NCI-H146 treated with DMSO at 0.1 percent for 48 hours (cell line): ENCODE measurements at regions not wholly inside any gene's neighbourhood (a gene's known extent, or its start where the extent isn't known, plus 50 kb on each side); places are given as distances from the start of the nearest gene placed in this dataset.
"Not testable (repeated sequence)": the region's sequence is repeated elsewhere in the genome, so short reads cannot be mapped to it uniquely, and the experiment has no call there.

Experiments
- DNase-seq: peaks from one replicate; lab custom pipeline; 2025; ENCODE audit not compliant: unreplicated experiment; lab: John Stamatoyannopoulos, UW

DNA sequence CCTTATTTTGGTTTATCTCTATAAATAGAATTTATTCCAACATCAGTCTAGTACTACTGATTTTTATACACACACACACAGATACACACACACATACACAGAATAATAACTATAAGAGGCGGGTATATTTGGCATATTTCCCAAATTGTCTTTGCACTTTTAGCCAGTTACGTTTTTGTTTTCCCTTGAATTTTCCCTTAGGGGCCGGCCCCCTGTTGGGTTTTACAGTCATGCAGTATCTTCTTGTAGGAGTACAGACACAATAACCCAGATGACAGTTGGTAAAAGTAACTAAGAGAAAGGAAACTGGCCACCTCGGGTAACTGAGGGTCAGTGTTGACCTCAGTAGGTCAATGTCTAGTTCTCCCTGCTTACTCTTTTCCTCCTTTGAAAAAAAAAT lies 50.9 kb downstream of the DISP1 start:
- no peak for DNase-seq

DNA sequence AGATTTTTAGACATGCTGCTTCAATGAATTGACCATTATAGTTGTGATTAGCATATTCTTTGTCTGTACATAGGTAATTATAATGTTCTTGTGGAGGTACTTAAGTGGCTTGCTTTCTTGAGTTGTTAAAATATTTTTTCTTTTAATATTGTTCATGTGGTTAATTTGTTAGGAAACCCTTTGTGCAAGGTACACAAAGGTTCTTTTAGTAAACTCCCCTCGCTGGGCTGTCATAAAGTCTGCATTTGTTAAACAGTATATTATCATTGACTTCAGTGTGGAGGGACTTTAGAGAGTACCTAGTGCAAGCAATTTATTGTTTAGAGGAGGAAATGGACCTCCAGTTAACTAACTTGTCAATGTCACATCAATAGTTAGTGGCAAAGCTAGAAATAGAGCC lies 52.5 kb downstream of the DISP1 start:
- no peak for DNase-seq

DNA sequence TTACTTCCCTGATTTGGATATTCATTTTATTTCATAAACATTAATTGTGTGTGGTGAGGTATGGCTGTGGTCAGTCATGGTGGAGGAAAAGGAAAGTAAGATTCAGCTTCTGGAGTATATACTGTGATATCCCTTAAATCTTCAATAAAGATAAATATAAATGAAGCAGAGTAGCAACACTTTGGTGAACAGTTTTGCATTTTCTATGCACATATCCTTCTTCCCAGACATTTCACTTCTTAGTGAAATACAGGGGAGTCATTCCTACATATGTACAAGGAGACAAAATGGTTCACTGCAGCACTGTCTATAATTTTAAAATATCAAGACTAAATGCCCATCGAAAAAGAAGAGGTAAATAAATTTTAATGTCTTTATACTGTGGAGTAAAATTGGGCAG lies 61.3 kb downstream of the DISP1 start:
- DNase-seq: no peak

DNA sequence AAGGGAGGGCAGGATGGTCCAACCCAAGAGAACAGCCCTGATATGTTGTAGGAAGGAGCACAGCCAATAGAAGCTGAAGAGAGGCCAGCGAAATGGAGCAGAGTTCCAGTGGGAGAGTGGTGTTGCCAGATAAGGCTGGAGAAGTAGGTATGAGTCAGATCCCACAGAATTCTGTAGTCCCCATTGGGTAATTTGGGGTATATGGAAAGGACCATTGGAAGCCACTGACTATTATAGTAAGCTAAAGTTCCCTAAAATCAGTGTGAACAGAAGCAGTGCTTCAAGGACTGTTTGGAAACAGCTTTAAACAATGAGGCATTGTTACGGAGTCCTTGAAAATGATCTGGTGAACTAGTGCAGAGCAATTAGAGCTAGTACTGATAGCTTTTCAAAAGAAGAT lies 63.0 kb downstream of the DISP1 start:
- no peak for DNase-seq

DNA sequence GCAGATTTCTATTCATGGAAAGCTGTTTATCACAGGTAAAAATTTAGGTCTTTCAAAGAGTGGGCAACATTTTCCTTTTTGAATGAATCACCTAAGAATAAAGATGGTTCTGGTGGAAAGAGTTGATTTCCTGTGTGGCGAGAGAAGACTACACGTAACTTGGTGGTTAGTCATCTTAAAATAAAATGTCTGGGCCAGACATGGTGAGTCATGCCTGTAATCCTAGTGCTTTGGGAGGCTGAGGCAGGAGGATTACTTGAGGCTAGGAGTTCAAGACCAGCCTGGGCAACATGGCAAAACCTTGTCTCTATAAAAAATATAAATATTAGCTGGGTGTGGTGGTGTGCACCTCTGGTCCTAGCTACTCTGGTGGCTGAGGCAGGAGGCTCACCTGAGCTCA lies 65.7 kb downstream of the DISP1 start:
- no peak for DNase-seq

DNA sequence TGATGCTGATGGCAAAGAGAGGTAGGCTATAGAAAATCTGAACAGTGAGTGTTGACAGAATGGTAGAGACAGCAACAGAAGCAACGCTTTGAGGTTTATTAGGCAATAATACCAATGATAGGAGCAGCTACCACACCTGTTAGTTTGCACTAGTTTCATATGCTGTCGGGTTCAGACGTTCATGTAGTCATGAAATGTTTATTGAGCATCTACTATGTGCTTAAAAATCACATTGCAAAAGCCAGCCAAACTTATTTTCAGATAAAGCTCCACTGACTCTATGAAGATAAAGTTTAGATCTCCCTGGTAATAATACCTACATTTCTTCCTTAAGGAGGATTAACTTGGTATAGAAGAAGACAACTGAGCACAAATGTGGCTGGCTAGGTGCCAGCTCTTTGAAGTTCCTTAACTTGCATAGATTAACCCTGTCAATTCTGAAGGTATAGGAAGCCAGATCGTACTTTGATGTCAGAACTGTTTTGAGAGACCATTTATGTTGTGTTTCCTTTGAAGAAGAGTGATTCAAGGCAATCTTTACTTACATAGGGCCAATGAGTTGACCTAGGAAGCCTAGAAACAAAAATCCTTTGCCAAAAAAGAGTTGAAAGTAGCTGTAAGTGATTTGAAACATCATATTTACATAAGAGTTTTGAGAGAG lies 71.5 kb downstream of the DISP1 start:
- DNase-seq: no peak

DNA sequence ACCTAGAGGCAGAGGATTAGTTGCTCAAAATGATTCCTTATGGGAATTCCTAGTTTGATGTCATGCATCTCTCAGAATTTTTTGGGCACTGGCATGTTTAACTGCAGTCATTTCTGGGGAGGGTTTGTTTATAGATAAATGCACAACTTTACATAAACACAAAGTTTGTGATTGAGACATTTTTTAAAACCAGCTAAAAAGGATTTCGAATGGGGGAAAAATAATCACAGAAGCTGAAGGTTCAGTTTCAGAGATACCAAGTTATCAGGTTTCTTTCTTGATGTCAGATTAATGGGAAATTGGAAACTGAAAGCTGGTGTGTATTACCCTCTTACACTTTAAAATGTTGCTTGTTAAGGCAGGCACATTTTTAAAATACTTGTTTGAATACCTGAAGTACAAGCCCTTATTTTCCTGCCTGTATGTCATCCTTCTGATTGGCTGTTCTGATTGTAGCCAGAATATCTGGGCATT lies 72.1 kb downstream of the DISP1 start:
- DNase-seq: no peak

DNA sequence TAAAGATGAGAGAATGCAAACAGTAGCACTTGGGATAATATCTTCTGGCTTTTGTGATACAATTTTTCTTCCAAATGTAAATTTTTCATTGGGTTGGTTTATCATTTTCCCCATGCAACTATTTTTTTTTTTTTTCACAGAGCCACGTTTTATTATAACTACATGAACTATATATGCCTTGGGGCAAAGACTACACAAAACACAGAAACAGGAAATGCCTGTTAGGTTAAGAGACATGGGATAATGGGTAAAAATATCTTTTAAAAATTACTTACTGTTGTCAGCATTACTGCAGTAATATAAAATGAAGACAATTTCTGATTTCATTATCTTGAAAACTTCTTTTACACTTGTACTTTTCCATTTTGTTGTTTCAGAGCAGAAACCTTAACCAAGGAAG lies 74.6 kb downstream of the DISP1 start:
- DNase-seq: no peak

DNA sequence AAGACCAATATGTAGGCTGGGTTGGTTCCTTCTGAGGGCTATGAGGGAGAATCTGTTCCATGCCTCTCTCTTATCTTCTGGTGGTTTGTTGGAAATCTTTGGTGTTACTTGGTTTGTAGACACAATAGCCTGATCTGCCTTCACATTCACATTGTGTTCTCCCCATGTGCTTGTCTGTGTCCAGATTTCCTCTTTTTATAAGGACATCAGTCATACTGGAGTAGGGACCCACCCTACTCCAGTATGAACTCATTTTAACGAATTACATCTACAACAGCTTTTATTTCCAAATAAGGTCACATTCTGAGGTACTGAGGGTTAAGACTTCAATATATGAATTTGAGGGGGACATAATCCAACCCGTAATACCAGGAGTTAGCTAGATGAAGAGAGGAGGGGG lies 75.9 kb downstream of the DISP1 start:
- no peak for DNase-seq

DNA sequence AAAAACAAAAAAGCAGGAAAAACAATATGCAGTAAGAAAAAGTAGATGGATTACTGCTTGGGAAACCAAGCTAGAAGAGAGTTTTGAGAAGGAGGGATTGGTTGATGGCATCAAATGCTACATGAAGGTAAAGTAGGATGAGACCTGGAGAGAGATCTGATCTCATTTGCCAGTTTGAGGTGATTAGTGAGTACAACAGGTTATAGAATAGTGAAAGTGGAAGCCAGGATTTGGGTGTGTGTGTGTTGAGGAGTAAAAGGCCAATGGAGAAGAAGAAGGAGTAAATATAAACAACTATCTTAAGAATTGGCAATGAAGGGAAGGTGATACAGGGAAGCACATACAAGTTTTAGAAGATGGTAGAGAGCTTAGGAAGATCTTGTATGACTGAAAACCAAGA lies 76.7 kb downstream of the DISP1 start:
- no peak for DNase-seq

DNA sequence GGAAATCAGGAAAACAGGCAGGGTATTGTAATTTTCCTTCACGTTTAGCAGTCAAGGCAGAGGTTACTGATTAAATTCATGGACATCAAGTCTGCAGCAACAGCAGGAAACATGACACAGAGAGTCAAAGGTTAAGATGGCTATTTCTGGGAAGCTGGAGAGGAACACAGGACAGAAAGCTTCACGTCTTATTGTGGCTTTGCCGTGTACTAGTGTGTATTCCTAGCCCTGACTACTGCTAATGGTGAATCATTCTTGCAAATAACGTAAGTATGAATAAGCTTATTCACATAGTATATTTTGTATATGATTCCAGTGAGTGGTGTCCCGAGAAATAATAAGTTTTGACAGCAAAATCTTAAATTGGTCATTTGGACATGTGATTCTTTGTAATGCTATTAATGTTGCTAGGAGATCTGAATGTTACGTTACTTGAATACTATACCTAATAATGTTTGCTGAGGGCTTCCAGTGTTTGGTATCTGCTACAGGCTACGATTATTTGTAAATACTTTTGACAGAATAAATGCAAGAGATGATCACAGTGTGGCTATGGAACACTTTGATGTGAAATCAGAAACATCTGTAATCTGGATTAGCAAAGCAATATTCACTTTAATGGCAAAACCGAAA lies 77.4 kb downstream of the DISP1 start:
- no peak for DNase-seq

DNA sequence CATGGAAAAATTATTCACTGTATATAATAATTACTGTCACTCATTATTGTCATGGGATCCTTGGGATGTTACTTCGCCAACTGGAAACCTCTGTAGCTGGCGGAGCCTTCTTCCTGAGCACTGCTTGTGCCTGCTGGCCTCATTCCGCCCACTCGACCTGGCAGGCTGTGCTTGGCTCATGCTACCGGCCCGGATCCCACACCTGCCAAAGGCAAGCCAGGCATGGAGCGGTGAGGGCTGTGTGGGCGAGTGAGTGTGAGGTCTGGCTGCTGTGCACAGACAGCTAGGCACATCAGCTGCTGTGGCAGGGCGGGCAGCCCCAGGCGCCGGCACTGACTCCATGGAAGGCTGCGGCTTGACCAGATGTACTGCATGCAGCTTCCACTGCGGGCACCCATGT lies 78.4 kb downstream of the DISP1 start:
- no peak for DNase-seq

DNA sequence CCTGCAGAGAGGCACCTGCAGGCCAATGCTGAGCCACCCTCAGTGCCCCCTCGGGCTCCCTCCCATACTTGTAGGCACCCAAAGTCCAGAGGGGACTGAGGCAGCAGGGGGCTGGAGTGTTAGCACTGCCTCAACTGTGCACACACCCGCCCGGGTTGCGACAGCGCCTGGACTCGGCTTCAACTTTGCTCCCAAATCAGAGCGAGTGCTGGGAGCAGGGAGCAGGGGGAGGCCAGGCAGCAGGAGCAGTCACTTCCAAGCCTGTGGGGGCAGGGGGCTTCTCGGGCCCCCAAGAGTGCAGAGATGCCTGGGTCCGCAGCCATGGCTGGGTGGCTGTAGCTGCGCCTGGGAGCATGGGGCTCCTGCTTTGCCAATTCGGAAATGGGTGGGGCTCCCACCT lies 79.5 kb downstream of the DISP1 start:
- DNase-seq: no peak

DNA sequence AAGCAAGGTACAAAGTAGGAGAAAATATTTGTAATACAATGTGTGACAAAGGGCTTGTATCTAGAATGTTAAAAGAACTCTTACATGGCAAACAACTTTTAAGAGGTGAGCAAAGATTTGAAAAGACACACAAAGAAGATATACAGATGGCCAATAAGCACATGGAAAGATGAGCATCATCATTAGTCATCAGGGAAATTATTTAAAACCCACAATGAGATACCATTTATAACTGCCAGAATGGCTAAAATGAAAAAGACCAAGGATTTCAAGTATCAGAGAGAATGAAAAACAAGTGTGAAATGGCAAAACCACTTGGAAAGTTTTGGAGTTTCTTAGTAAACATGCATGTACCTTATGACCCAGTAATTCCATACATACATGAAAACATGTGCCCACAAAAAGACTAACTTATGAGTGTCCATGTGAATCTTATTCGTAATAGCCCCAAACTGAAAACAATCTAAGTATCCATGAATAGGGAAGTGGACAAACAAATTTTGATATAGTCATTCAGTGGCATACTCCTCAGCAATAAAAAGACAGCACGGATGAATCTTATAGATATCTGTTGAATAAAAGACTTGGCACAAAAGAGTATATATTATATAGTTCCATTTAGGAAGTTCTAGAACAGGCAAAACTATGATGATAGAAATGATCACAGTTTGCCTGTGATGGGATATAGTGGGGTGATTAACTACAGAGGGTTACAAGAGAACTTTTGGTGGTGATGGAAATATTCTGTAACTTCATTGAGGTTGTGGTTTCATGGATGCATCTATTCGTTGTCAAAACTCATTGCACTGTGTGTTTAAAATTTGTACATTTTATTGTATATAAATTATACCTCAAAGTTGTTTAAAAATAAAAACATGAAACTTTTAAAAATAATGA lies 82.0 kb downstream of the DISP1 start:
- DNase-seq: no peak

DNA sequence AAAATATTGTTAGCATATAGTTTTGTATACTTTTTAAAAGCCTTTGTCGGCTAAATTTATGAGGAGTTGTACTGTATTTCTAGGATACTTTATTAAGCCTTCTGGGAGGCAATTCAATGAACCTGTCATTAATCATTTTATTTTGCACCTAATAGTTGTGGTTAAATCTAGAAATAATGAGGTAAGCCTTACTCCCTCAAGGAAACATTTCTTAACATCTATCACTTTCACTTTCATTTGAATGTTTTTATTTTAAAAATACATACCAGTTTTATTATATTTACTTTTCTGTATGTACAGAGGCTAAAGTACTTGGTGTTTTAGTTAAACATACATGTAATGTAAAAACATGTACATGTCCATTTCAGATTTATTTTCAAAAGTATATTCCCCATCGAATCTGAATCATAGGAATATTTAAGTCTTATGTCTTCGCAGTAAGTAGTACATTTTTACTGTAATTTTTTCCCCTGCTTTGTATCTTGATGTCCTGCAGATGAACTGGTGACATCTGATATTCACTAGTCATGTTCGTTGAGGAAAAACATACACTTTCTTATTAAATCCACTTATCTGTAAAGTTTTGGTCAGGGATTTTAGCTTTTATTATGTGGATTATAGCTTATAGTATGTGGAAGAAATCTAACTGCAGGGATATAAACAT lies 82.8 kb downstream of the DISP1 start:
- DNase-seq: no peak

DNA sequence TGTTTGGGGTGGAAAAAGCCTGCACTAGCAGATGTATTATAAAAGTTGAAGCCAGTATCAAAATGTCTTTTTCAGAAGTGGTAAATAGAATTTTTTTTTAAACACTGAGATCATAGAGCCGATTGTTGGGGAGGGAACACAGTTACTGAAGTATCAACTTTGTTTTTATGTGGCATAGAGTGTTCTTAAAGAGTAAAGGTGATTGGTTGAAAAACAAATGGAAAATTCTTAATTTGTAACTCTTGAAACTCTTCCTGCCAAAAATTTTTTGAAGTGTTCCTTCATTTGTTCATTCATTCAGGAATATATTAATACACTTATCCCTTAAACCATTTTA lies 83.3 kb downstream of the DISP1 start:
- DNase-seq: no peak

DNA sequence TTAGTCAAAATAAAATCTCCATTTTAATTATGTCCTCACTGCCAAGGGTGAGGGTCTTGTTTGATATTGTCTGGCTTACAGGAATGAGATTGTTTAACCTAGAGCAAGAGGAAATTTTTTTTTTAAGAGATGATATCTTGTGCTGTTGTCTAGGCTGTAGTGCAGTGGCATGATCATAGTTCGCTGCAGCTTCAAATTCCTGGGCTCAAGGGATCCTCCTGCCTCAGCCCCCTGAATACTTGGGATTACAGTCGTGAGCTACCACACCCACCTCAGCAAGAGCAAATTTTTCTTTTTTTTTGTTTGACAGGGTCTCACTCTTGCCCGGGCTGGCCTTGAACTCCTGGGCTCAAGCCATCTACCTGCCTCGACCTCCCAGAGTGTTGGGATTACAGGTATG lies 84.6 kb downstream of the DISP1 start:
- no peak for DNase-seq

DNA sequence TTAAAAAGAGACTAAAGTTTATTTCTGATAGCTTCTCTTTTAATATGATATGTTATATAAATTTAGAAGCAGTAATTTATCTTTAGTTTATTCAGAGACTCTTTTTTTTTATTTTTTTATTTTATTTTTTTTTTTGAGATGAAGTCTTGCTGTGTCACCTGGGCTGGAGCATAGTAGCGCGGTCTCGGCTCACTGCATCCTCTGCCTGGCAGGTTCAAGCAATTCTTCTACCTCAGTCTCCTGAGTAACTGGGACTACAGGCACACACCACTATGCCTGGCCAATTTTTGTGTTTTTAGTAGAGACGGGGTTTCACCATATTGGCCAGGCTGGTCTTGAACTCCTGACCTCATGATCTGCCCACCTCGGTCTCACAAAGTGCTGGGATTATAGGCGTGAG lies 89.6 kb downstream of the DISP1 start:
- no peak for DNase-seq

DNA sequence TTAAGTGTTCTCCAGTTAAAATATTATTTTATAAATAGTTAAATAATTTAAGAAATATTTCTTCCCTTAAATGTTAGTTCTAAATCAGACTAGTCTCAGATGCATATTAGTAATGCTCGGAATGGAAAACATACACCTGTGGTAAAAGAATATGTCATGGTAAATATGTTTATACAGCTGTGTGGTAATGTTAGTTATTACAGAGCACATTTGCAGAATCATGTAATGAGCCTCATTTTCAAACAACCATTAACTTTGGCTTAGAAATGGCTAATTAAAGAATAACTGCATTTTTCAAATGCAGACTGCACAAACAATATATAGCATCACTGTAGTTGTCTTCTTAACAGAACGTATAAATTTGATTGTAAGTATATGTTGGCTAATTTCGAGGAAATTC lies 90.3 kb downstream of the DISP1 start:
- peak; percentile 65 for DNase-seq

DNA sequence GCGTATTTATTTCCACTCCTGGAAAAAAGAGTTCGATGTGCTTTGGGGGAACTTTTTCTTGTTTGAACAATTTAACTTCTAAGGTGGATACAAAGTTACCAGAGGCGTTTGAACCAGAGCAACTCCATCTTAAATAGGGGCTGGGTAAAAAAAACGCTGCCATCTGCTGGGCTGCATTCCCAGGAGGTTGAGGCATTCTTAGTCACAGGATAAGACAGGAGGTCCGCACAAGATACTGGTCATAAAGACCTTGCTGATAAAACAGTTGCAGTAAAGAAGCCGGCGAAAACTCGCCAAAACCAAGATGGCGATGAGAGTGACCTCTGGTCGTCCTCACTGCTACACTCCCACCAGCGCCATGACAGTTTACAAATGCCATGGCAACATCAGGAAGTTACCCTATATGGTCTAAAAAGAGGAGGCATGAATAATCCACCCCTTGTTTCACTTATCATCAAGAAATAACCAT lies 91.5 kb downstream of the DISP1 start:
- DNase-seq: not testable (repeated sequence)

DNA sequence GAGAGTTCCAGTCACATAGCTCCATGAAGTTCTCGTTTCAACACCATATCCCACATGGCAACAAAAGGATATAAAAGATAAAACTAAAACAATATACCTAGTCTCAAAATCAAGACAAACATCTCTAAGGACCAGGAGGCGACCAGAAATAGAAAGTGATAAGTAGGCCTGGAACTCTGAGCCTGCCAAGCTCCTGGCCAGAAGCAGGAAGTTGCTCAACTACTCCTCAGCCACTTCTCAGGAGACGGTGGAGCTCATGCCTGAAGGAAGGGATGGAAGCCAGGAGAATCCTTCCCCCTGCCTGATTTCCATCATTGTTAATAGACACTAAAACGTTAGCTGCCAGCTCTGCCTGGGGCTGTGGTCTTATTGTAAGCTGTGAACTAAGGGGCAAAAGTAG lies 94.7 kb downstream of the DISP1 start:
- no peak for DNase-seq

DNA sequence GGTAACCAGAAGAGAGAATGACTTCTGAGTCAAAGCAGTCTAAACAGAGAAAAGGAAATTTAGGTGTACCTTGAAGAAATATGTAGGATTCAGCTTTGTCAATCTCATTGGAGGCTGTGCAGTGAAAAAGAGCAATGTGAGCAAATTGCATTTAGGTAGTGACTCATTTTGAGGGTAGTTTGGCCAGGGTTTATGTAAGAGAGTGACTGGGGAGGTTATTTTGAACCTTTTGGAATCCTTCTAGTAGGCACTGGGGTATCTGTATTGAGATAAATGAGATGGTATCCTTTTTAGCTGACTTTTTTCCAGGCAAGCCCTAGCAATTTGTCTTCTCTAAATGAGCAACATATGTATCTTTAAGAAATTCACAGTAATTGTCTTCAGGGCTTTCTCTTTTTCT lies 95.9 kb downstream of the DISP1 start:
- no peak for DNase-seq
